ENCODE measurements at regions not wholly inside any gene's neighbourhood (a gene's known extent, or its start where the extent isn't known, plus 50 kb on each side); places are given as distances from the start of the nearest gene placed in this dataset.

GRCh38 chr11:45513821-45514340 lies 151.5 kb downstream of the CHST1 start:
- TF ChIP-seq, protein P1, sequence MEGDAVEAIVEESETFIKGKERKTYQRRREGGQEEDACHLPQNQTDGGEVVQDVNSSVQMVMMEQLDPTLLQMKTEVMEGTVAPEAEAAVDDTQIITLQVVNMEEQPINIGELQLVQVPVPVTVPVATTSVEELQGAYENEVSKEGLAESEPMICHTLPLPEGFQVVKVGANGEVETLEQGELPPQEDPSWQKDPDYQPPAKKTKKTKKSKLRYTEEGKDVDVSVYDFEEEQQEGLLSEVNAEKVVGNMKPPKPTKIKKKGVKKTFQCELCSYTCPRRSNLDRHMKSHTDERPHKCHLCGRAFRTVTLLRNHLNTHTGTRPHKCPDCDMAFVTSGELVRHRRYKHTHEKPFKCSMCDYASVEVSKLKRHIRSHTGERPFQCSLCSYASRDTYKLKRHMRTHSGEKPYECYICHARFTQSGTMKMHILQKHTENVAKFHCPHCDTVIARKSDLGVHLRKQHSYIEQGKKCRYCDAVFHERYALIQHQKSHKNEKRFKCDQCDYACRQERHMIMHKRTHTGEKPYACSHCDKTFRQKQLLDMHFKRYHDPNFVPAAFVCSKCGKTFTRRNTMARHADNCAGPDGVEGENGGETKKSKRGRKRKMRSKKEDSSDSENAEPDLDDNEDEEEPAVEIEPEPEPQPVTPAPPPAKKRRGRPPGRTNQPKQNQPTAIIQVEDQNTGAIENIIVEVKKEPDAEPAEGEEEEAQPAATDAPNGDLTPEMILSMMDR (conservative IDR thresholded peaks at IDR 0.05; ENCODE audit: low read depth, low read length), result no peak
- H3K9ac ChIP-seq, result no peak overlapping the region
- H3K4me3 ChIP-seq (IDR thresholded peaks at IDR 0.05; ENCODE audit: insufficient read depth, low read depth, low read length), result no peak overlapping the region
- no peaks in the 10 kb centered on the region for H3K79me2 ChIP-seq (ENCODE audit: insufficient read depth, low read depth)
- no peaks in the 10 kb centered on the region for H3K27me3 ChIP-seq (ENCODE audit: insufficient read depth, low read depth)
- no peaks in the 10 kb centered on the region for H3K36me3 ChIP-seq (ENCODE audit: insufficient read depth)
- no peak overlapping the region for H3K27ac ChIP-seq
- H4K20me1 ChIP-seq (ENCODE audit: insufficient read depth), result no peaks in the 10 kb centered on the region
- no peaks in the 10 kb centered on the region for H3K4me1 ChIP-seq (ENCODE audit: low read depth, poor library complexity, severe bottlenecking)
- H3K4me2 ChIP-seq, result no peak overlapping the region
- H2AFZ ChIP-seq (ENCODE audit: low read depth), result no peak overlapping the region

GRCh38 chr11:45512471-45513148 lies 152.8 kb downstream of the CHST1 start:
- Histone ChIP-seq H3K4me3 (IDR thresholded peaks at IDR 0.05; ENCODE audit: insufficient read depth, low read depth, low read length) (no peak overlapping the region), H3K27me3 (ENCODE audit: insufficient read depth, low read depth) (no peaks in the 10 kb centered on the region), H3K36me3 (ENCODE audit: insufficient read depth) (no peaks in the 10 kb centered on the region), H3K27ac (no peak overlapping the region), H3K9ac (no peak overlapping the region), H3K4me2 (no peak overlapping the region), H4K20me1 (ENCODE audit: insufficient read depth) (no peaks in the 10 kb centered on the region), H2AFZ (ENCODE audit: low read depth) (no peak overlapping the region), H3K79me2 (ENCODE audit: insufficient read depth, low read depth) (no peaks in the 10 kb centered on the region), H3K4me1 (ENCODE audit: low read depth, poor library complexity, severe bottlenecking) (no peaks in the 10 kb centered on the region)
- TF ChIP-seq, protein P1 (conservative IDR thresholded peaks at IDR 0.05; ENCODE audit: low read depth, low read length), result no peak

DNA sequence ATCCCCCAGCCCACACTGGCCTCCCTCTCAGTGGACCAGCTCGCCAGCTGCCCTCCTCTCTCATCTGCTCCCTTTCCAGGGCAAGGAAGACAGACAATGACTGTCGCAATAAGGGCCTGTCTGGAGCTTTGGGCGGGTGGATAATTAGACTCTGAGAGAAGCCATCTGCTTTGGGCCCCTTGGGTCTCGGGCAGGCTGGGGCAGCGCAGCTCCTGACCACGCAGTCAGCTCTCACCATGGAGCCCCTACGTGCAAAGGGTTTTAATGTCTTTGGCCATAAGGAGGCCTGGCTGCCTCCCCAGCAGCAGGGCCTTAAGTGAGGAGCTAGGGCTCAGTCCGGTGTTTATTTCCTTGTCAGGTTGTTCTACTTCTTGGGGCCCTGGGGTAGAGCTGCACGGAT lies 153.9 kb downstream of the CHST1 start:
- Histone ChIP-seq H2AFZ (ENCODE audit: low read depth) (no peak overlapping the region), H3K4me3 (IDR thresholded peaks at IDR 0.05; ENCODE audit: insufficient read depth, low read depth, low read length) (no peak overlapping the region), H3K27ac (no peak overlapping the region), H3K79me2 (ENCODE audit: insufficient read depth, low read depth) (no peaks in the 10 kb centered on the region), H3K4me2 (no peak overlapping the region), H3K4me1 (ENCODE audit: low read depth, poor library complexity, severe bottlenecking) (no peaks in the 10 kb centered on the region), H3K9ac (no peak overlapping the region), H3K27me3 (ENCODE audit: insufficient read depth, low read depth) (no peaks in the 10 kb centered on the region), H4K20me1 (ENCODE audit: insufficient read depth) (no peaks in the 10 kb centered on the region), H3K36me3 (ENCODE audit: insufficient read depth) (no peaks in the 10 kb centered on the region)
- TF ChIP-seq, protein P1 (conservative IDR thresholded peaks at IDR 0.05; ENCODE audit: low read depth, low read length), result no peak

GRCh38 chr11:45507916-45508315 lies 157.5 kb downstream of the CHST1 start:
- Histone ChIP-seq H2AFZ (ENCODE audit: low read depth) (no peak overlapping the region), H3K4me1 (ENCODE audit: low read depth, poor library complexity, severe bottlenecking) (no peaks in the 10 kb centered on the region), H3K9ac (no peak overlapping the region), H3K79me2 (ENCODE audit: insufficient read depth, low read depth) (no peaks in the 10 kb centered on the region), H3K27me3 (ENCODE audit: insufficient read depth, low read depth) (no peaks in the 10 kb centered on the region), H3K4me3 (IDR thresholded peaks at IDR 0.05; ENCODE audit: insufficient read depth, low read depth, low read length) (no peak overlapping the region), H3K27ac (no peak overlapping the region), H4K20me1 (ENCODE audit: insufficient read depth) (no peaks in the 10 kb centered on the region), H3K4me2 (no peak overlapping the region), H3K36me3 (ENCODE audit: insufficient read depth) (no peaks in the 10 kb centered on the region)
- TF ChIP-seq, protein P1 (conservative IDR thresholded peaks at IDR 0.05; ENCODE audit: low read depth, low read length), result no peak

Measured in KMS-11 (cell line).